Esophagus mucosa (tissue), 1 donor: ENCODE measurements at regions not wholly inside any gene's neighbourhood (a gene's known extent, or its start where the extent isn't known, plus 50 kb on each side); places are given as distances from the start of the nearest gene placed in this dataset.

Experiments used
- ATAC-seq: fragments of 200-7000 bp; cut with Tn5 transposase; one replicate; pipeline ENCODE4 v1.9.1; 2020
- donor health status: DM: yes; HTN: yes; CAD: no.

DNA sequence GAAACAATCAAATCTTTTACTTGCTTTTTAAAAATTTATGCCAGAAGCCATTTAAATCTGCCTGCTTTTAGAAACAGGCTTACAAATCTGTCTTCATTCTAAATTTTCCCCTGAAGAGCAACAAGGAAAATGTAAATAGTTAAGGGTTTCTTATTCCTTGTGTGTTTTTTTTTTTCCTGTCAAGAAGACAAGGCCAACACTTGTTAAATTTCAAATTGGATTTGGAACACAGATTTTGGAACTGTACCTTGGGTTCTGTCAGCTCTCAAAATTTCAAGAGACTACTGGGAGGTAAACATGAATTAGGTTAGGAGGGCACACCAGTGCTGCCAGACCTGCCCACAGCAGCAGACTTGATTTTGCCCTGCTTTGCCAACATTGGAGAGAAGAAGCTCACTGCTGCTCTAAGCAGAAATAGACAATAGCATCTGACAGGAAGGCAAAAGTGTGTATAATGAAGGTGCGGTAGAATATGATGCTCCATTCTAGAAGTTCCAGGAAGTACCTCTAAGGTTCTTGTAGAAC lies 121.7 kb downstream of the NHLRC3 start:
- ATAC-seq, result no peak

- no peak for ATAC-seq
Measured at GRCh38 chr13:39167018-39167417, 128.8 kb downstream of the NHLRC3 start.

GRCh38 chr13:39170711-39171110 lies 132.5 kb downstream of the NHLRC3 start:
- no peak for ATAC-seq

GRCh38 chr13:39185326-39185725 lies 147.1 kb downstream of the NHLRC3 start:
- ATAC-seq, result no peak

DNA sequence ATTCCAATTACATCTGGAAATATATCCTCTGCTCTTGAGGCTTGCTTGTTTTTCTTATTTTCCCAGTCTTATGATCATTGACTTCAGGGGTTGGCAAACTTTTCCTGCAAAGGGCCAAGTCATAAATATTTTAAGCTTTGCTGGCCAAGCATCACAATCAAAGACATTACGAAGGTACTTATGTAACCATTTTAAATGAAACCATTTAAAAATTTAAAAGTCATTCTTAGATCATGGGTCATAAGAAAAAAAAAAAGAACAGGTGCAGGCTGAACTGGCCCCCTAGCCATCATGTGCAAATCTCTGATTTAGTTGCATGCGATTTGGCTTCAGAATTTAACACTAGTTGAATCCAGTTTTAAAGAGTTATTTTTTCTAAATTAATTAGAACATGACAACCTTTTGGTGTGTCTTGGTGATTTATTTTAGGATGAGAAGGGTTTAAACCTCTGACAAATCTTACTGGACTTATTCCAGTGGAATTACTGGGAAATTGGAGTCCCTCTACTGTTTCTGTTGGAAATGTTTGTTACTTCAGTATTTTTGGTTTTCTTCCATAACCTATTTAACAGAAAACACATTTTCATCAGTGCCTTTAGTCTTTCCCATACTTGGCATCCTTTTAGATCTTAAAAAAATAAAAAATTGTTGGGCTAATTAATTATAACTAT lies 148.1 kb downstream of the NHLRC3 start:
- ATAC-seq, result no peak

GRCh38 chr13:39189778-39190177 lies 151.5 kb downstream of the NHLRC3 start:
- no peak for ATAC-seq

GRCh38 chr13:39196965-39197646 lies 158.8 kb downstream of the NHLRC3 start:
- ATAC-seq, result no peak

- ATAC-seq, result no peak
Measured at GRCh38 chr13:39197647-39198007, 159.4 kb downstream of the NHLRC3 start.

DNA sequence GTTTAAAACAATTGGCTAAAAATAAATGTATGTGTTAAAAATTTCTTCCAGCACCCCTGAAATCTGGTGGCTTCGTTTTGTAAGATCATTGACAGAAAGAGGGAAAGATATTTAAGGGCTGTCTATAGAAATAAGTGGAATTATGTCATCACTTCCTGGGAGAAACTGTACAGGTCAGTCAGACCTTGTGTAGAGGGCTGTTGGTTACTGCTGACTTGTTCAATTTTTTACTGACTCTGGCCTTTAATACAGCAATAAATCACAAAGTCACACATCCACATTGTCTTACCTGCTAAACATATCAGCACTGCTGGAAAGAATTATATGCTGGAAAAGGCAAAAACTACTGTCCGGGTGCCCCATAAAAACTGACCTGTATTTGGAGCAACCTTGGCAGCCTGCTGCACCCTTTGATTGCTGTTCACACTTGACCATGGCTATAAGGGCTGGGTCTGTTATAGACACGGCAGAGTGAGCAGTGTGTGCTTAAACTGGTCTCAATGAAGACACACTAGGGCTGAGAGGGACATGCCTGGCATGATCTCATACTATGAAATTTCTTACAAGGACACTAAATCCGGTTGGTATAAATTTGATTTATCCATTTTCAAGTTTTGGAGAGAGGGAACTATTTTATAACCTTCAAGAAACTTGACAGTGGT lies 162.1 kb downstream of the NHLRC3 start:
- ATAC-seq, result no peak

- no peak for ATAC-seq
Measured at GRCh38 chr13:39201180-39201579, 162.9 kb downstream of the NHLRC3 start.

- no peak for ATAC-seq
Measured at GRCh38 chr13:39202746-39203145, 164.5 kb downstream of the NHLRC3 start.

GRCh38 chr13:39208636-39209035 lies 170.4 kb downstream of the NHLRC3 start:
- ATAC-seq, result no peak

DNA sequence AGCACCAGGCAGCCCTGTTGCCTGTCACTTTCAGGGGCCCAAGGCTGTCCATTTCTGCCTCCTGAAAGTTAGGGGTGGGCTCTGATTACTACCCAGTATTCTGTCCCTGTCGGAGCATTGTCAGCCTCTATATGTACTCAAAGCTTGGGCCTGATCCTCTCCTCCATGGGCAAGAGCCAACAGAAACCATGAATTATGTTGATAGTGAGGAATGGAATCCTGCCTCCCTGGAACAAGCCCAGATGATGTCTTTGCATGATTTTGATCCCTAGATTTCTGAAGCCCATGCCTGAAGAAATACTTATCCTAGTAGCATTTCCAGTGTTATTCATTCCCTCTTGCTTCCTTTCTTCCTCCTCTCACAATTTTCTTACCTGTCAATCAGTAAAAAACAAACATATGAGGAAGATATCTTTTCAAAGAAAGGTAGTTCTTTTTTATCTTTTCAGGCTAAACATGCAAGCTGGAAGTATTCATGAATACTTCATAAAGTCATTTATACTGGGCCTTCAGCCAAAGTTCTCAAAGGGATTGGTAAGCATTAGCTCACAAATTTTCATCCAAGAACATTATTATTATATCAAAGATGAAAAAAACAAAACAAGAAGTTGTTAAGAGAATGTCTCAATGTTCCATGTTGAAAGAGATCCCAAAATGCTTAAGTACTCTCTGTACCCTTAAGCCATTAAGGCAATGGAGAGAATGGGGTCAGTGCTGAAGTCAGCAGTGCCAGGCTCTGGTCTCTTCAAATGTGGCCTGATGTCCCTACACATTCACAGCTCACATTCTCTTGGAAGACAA lies 171.7 kb downstream of the NHLRC3 start:
- no peak for ATAC-seq

GRCh38 chr13:39210961-39211534 lies 172.8 kb downstream of the NHLRC3 start:
- no peak for ATAC-seq

DNA sequence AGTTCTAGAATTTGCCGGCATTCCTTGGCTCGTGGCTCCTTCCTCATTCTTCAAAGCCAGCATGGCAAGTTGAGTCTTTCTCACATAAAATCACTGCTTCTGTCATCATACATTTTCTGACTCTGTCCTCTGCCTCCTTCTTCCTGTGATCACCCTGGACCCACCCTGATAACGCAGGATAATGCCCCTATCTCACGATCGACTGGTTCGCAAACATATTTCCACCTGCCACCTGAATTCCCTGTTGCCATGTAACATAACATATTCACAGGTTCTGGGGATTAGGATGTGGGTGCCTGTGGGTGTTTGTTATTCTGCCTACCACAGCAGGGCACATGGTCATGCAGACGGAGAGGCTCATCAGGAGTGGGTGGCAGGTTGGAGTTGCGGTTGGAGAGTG lies 177.7 kb downstream of the NHLRC3 start:
- no peak for ATAC-seq

- ATAC-seq, result no peak
Measured at GRCh38 chr13:39217471-39217870, 179.2 kb downstream of the NHLRC3 start.

DNA sequence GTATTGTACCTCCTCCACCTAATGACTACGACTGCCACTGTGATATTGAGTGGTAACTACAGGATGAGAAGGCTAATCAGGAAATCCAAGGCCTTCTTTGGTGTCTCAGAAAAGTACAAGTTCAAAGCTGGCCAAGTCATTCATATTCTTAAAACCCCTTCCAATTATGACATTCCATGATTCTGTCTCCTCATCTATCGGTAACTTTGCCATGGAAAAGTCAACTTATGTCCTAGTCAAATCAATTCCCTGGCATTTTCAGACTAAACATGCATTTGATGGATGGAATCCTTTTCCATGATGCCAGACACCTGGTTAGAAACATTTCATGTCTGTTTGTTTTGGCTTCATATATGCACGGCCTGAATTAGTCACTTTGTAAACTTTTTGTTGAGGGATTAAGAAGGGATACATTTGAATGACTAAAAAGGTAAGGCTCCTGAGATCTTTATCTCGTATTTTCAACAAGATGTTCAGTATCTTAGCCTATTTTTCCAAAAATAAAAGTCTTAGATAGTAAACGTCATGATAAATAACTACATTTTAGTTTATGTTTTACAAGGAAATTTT lies 186.5 kb downstream of the NHLRC3 start:
- ATAC-seq, result no peak

GRCh38 chr13:39225860-39226259 lies 187.6 kb downstream of the NHLRC3 start:
- no peak for ATAC-seq

- no peak for ATAC-seq
Measured at GRCh38 chr13:39226359-39226758, 188.1 kb downstream of the NHLRC3 start.

DNA sequence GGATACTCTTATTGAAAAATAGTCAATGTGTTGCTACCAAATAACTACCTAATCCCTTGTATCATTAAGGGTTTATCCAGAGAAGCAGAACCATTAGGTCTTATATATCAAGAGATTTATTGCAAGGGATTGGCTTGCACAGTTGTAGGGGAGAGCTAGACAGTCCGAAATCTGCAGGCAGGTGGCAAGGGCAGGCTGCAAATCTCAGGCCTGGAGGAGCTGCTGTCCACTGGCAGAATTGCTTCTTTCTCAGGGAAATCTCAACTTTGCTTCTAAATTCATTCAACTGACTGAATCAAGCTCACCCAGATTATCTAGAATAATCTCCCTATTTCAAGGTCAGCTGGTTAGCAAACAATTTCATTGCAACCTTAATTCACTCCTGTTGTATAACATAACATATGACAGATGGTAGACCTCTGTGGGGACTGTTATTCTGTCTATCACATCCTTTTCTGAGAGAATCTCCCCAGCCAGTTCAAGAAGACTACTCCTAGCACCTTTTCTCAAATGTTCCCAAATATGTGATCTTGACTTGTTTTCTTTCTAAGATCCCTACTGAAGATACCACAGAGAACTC lies 194.2 kb downstream of the NHLRC3 start:
- ATAC-seq, result no peak

- no peak for ATAC-seq
Measured at GRCh38 chr13:39232999-39233398, 194.7 kb downstream of the NHLRC3 start.

DNA sequence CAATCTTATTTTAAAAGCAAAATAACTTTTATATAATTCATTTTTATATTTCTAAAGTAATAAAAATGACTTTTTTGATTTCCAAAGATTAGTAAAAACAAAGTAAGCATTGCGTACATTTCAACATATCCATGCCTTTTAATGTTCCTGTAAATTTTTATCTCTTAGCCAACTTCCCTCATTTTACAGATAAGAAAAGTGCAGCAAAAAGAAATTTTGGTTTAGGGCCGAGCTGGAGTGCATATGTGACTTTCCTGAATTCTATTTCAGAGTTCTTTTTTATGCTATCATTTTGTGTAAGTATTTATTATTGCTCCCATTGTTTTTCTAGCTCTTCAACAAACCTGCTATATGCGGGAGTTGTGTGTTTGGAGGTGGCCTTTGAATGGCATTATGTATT lies 195.3 kb downstream of the NHLRC3 start:
- ATAC-seq, result no peak
